SK-N-SH treated with all-trans-retinoic acid at 6 μM for 48 hours (cell line): ENCODE measurements at regions not wholly inside any gene's neighbourhood (a gene's known extent, or its start where the extent isn't known, plus 50 kb on each side); places are given as distances from the start of the nearest gene placed in this dataset.

Experiments used
- ATAC-seq: fragments of 200-7000 bp; cut with Tn5 transposase; 3 replicates; pipeline ENCODE4 v1.9.1; 2020; ENCODE audit warnings: mild to moderate bottlenecking, moderate library complexity
- ARNTL ChIP-seq: fragments of 450-650 bp; formaldehyde crosslinking; IDR thresholded peaks from 2 replicates; pipeline ENCODE4 v1.5.0; 2020; ENCODE audit warnings: low read depth, mild to moderate bottlenecking, moderate library complexity, borderline replicate concordance
- CSDC2 ChIP-seq: fragments of 250-450 bp; sonication (Bioruptor Pico); IDR thresholded peaks from 2 replicates; pipeline ENCODE4 v1.5.0; 2020; ENCODE audit warnings: mild to moderate bottlenecking, moderate library complexity
- ESRRG ChIP-seq: fragments of 250-450 bp; sonication (Bioruptor Pico); IDR thresholded peaks from 2 replicates; pipeline ENCODE4 v1.6.1; 2021; ENCODE audit warnings: mild to moderate bottlenecking
- GLIS3 ChIP-seq: fragments of 250-450 bp; sonication (Bioruptor Pico); IDR thresholded peaks from 2 replicates; pipeline ENCODE4 v1.5.0; 2020; ENCODE audit warnings: mild to moderate bottlenecking, moderate library complexity
- ISL1 ChIP-seq: fragments of 250-450 bp; sonication (Bioruptor Pico); IDR thresholded peaks from 2 replicates; pipeline ENCODE4 v2.1.2; 2022; ENCODE audit warnings: mild to moderate bottlenecking, moderate library complexity
- PPARA ChIP-seq: fragments of 250-450 bp; sonication (Bioruptor Pico); IDR thresholded peaks from 2 replicates; pipeline ENCODE4 v1.5.0; 2020; ENCODE audit warnings: mild to moderate bottlenecking, borderline replicate concordance
- RARB ChIP-seq: fragments of 250-450 bp; sonication (Bioruptor Pico); IDR thresholded peaks from 2 replicates; pipeline ENCODE4 v1.8.0; 2021; ENCODE audit warnings: mild to moderate bottlenecking, moderate library complexity
- SNAI2 ChIP-seq: fragments of 250-450 bp; sonication (Bioruptor Pico); IDR thresholded peaks from 2 replicates; pipeline ENCODE4 v1.5.0; 2020; ENCODE audit warnings: mild to moderate bottlenecking, moderate library complexity
- TCF4 ChIP-seq: fragments of 250-450 bp; sonication (Bioruptor Pico); IDR thresholded peaks from 2 replicates; pipeline ENCODE4 v1.8.0; 2021; ENCODE audit warnings: mild to moderate bottlenecking, moderate library complexity, borderline replicate concordance
- ZFP3 ChIP-seq: fragments of 250-450 bp; sonication (Bioruptor Pico); IDR thresholded peaks from 2 replicates; pipeline ENCODE4 v1.5.0; 2020; ENCODE audit warnings: mild to moderate bottlenecking, moderate library complexity
- ZNF565 ChIP-seq: fragments of 450-650 bp; formaldehyde crosslinking; conservative IDR thresholded peaks from 2 replicates; pipeline ENCODE4 v1.5.0; 2020; ENCODE audit warnings: low read depth, mild to moderate bottlenecking, moderate library complexity
- ZNF70 ChIP-seq: fragments of 450-650 bp; formaldehyde crosslinking; IDR thresholded peaks from 2 replicates; pipeline ENCODE4 v1.5.0; 2020; ENCODE audit warnings: mild to moderate bottlenecking, moderate library complexity
- ZNF8 ChIP-seq: fragments of 450-650 bp; formaldehyde crosslinking; IDR thresholded peaks from 2 replicates; pipeline ENCODE4 v1.5.0; 2020; ENCODE audit warnings: mild to moderate bottlenecking, moderate library complexity
- TF ChIP-seq, protein P1 (sequence below): fragments of 250-450 bp; sonication (Bioruptor Pico); IDR thresholded peaks from 2 replicates; pipeline ENCODE4 v1.5.0; 2020; ENCODE audit warnings: mild to moderate bottlenecking, moderate library complexity
- TF ChIP-seq, protein P2 (sequence below): fragments of 250-450 bp; sonication (Bioruptor Pico); IDR thresholded peaks from 2 replicates; pipeline ENCODE4 v1.8.0; 2020; ENCODE audit warnings: mild to moderate bottlenecking, moderate library complexity, borderline replicate concordance
- TF ChIP-seq, protein P3 (sequence below): fragments of 250-450 bp; sonication (Bioruptor Pico); IDR thresholded peaks from 2 replicates; pipeline ENCODE4 v1.5.1; 2021; ENCODE audit warnings: mild to moderate bottlenecking, moderate library complexity
- TF ChIP-seq, protein P4 (sequence below): fragments of 250-450 bp; sonication (Bioruptor Pico); IDR thresholded peaks from 2 replicates; pipeline ENCODE4 v1.8.0; 2021; ENCODE audit warnings: low read depth, mild to moderate bottlenecking, moderate library complexity, borderline replicate concordance
- TF ChIP-seq, protein P5 (sequence below): fragments of 250-450 bp; sonication (Bioruptor Pico); IDR thresholded peaks from 2 replicates; pipeline ENCODE4 v1.5.1; 2020; ENCODE audit warnings: low read depth, mild to moderate bottlenecking, moderate library complexity

DNA sequence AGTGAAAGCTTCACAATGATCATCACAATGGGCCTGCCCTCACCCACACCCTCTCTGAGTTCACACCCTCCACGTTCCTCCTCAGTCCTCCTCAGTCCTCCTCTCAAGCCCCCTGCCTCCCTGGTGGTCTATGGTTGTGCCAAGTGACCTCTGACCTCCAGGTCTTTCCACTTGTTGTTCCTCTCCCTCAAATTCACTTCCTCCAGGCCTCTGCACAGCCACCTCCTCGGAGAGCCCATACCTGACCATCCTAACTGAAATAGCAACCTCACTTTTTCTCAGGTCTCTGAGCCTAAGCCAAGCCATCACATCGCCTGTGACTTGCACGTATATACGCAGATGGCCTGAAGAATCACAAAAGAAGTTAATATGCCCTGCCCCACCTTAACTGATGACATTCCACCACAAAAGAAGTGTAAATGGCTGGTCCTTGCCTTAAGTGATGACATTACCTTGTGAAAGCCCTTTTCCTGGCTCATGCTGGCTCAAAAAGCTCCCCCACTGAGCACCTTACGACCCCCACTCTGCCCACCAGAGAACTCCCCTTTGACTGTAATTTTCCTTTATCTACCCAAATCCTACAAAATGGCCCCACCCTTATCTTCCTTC is 293.4 kb upstream of the TENM3 start (continued):
- TF ChIP-seq, protein P1, sequence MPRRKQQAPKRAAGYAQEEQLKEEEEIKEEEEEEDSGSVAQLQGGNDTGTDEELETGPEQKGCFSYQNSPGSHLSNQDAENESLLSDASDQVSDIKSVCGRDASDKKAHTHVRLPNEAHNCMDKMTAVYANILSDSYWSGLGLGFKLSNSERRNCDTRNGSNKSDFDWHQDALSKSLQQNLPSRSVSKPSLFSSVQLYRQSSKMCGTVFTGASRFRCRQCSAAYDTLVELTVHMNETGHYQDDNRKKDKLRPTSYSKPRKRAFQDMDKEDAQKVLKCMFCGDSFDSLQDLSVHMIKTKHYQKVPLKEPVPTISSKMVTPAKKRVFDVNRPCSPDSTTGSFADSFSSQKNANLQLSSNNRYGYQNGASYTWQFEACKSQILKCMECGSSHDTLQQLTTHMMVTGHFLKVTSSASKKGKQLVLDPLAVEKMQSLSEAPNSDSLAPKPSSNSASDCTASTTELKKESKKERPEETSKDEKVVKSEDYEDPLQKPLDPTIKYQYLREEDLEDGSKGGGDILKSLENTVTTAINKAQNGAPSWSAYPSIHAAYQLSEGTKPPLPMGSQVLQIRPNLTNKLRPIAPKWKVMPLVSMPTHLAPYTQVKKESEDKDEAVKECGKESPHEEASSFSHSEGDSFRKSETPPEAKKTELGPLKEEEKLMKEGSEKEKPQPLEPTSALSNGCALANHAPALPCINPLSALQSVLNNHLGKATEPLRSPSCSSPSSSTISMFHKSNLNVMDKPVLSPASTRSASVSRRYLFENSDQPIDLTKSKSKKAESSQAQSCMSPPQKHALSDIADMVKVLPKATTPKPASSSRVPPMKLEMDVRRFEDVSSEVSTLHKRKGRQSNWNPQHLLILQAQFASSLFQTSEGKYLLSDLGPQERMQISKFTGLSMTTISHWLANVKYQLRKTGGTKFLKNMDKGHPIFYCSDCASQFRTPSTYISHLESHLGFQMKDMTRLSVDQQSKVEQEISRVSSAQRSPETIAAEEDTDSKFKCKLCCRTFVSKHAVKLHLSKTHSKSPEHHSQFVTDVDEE (CRISPR knock-in tag) = no peak
- TF ChIP-seq SNAI2 (no peak), RARB (CRISPR knock-in tag) (no peak), ESRRG (CRISPR knock-in tag) (no peak), PPARA (CRISPR knock-in tag) (no peak), ARNTL (CRISPR knock-in tag) (no peak)

DNA sequence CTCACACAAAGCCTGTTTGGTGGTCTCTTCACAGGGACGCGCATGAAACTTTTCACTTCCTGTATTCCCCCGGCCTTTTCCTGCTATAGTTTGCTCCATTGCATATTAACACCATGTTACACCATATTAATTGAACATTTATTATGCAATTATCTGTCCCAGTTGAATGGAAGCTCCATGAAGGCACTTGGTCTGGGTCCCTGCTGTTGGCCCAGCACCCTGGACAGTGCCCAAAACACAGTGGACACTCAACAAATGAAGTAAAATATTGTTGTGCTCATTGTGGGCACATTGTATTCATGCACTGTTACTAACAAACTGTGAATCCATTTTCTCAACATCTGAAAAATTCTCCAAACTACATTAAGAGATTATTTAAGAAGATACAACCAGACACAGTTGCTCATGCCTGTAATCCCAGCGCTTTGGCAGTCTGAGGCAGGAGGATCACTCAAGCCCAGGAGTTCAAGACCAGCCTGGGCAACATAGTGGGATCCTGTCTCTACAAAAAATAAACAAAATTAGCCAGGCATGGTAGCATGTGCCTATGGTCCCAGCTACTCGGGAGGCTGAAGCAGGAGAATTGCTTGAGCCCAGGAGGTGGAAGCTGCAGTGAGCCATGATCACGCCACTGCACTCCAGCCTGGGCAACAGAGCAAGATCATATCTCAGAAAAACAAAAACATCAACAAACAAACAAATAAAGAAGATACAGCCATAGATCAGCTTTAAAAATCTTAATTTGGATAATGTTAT is 292.7 kb upstream of the TENM3 start:
- no peak for ATAC-seq

DNA sequence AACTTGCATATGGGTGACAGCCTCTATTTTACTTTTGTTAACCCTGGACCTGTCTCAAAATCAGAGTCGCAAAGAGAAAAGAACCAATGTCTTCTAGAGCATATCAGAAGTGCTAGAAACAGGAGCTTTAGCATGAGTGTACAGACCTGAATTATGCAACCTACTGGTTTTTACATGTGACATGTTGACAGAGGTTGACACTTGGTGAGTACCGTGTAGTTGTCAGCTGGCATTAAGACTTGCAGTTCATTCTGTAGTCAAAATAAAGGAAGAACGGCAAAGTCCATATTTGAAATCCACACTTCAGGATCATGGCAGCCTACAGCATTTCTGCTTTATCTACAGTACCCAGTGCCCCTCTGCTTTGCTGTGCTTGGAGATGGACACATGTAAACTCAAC is 291.9 kb upstream of the TENM3 start:
- ATAC-seq = no peak
- no peak for TF ChIP-seq CSDC2 (CRISPR knock-in tag)
- no peak for TF ChIP-seq ZNF565 (CRISPR knock-in tag)
- TF ChIP-seq, protein P2, sequence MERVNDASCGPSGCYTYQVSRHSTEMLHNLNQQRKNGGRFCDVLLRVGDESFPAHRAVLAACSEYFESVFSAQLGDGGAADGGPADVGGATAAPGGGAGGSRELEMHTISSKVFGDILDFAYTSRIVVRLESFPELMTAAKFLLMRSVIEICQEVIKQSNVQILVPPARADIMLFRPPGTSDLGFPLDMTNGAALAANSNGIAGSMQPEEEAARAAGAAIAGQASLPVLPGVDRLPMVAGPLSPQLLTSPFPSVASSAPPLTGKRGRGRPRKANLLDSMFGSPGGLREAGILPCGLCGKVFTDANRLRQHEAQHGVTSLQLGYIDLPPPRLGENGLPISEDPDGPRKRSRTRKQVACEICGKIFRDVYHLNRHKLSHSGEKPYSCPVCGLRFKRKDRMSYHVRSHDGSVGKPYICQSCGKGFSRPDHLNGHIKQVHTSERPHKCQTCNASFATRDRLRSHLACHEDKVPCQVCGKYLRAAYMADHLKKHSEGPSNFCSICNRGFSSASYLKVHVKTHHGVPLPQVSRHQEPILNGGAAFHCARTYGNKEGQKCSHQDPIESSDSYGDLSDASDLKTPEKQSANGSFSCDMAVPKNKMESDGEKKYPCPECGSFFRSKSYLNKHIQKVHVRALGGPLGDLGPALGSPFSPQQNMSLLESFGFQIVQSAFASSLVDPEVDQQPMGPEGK (CRISPR knock-in tag) = no peak
- TF ChIP-seq PPARA (CRISPR knock-in tag) = no peak
- TF ChIP-seq, protein P3, sequence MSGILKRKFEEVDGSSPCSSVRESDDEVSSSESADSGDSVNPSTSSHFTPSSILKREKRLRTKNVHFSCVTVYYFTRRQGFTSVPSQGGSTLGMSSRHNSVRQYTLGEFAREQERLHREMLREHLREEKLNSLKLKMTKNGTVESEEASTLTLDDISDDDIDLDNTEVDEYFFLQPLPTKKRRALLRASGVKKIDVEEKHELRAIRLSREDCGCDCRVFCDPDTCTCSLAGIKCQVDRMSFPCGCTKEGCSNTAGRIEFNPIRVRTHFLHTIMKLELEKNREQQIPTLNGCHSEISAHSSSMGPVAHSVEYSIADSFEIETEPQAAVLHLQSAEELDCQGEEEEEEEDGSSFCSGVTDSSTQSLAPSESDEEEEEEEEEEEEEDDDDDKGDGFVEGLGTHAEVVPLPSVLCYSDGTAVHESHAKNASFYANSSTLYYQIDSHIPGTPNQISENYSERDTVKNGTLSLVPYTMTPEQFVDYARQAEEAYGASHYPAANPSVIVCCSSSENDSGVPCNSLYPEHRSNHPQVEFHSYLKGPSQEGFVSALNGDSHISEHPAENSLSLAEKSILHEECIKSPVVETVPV (CRISPR knock-in tag) = no peak
- no peak for TF ChIP-seq ZNF70
- TF ChIP-seq RARB (CRISPR knock-in tag) = no peak
- no peak for TF ChIP-seq ESRRG (CRISPR knock-in tag)
- TF ChIP-seq, protein P1 (CRISPR knock-in tag) = no peak
- TF ChIP-seq, all 23 proteins: peak for 0

More for the DNA sequence above, 292.7 kb upstream of the TENM3 start:
- no peak for TF ChIP-seq PPARA (CRISPR knock-in tag)

DNA sequence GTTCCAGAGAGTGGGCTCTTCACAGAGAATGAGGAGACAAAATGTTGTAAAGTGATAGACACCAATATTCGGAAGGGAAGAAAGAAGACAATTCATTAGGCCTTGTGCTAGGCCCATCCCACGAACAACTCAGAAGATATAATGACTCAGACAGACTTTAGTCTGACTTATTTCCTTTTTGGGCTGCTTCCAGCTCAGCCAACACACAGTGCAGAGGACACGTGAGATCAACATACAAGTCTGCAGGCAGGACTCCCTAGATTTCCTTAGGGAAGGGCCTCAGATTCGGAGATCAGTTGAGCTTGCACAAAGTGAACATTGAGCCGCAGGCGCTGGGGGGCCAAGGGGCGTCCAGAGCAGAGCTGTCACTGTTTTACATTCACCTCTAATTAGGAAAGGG is 290.7 kb upstream of the TENM3 start:
- TF ChIP-seq GLIS3 (no peak), ZFP3 (CRISPR knock-in tag) (no peak)

DNA sequence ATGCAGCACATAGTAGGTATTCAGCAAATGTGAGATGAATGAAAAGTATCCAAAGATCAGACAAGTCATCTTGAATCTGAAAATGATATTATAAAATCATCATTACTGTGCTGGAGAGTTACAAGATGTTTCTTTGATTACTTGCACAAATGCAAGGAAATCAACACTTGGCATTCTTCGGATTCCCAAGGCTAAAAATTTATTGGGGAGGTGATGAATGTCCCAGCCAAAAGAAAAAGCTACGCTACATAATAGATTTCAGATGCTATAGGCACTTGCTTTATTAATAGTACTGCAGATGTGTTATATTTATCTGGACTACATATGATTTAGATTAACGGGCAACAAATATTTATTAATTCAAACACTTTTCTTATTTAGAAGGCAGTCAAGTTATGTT is 286.7 kb upstream of the TENM3 start:
- no peak for ATAC-seq
- TF ChIP-seq PPARA (CRISPR knock-in tag) (no peak), CSDC2 (CRISPR knock-in tag) (no peak), ARNTL (CRISPR knock-in tag) (no peak), GLIS3 (no peak), TCF4 (no peak), ISL1 (CRISPR knock-in tag) (no peak), ZNF70 (no peak), ZNF8 (CRISPR knock-in tag) (no peak)
- TF ChIP-seq, protein P4, sequence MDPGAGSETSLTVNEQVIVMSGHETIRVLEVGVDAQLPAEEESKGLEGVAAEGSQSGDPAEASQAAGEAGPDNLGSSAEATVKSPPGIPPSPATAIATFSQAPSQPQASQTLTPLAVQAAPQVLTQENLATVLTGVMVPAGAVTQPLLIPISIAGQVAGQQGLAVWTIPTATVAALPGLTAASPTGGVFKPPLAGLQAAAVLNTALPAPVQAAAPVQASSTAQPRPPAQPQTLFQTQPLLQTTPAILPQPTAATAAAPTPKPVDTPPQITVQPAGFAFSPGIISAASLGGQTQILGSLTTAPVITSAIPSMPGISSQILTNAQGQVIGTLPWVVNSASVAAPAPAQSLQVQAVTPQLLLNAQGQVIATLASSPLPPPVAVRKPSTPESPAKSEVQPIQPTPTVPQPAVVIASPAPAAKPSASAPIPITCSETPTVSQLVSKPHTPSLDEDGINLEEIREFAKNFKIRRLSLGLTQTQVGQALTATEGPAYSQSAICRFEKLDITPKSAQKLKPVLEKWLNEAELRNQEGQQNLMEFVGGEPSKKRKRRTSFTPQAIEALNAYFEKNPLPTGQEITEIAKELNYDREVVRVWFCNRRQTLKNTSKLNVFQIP (CRISPR knock-in tag) = no peak
- TF ChIP-seq, protein P5, sequence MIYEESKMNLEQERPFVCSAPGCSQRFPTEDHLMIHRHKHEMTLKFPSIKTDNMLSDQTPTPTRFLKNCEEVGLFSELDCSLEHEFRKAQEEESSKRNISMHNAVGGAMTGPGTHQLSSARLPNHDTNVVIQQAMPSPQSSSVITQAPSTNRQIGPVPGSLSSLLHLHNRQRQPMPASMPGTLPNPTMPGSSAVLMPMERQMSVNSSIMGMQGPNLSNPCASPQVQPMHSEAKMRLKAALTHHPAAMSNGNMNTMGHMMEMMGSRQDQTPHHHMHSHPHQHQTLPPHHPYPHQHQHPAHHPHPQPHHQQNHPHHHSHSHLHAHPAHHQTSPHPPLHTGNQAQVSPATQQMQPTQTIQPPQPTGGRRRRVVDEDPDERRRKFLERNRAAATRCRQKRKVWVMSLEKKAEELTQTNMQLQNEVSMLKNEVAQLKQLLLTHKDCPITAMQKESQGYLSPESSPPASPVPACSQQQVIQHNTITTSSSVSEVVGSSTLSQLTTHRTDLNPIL (CRISPR knock-in tag) = no peak
- TF ChIP-seq, protein P3 (CRISPR knock-in tag) = no peak

More for the DNA sequence above, 290.7 kb upstream of the TENM3 start:
- peak; percentile 97 for ATAC-seq
